T-helper 2 cell treated with Interferon-gamma antibody and Interleukin-4, amounts not matched to agents 5 μg/mL and 100 μg/mL, for 36 hours (primary cell): ENCODE measurements at regions not wholly inside any gene's neighbourhood (a gene's known extent, or its start where the extent isn't known, plus 50 kb on each side); places are given as distances from the start of the nearest gene placed in this dataset.

Experiments
- DNase-seq: peaks from one replicate; pipeline ENCODE4 v3.0.0; 2021; ENCODE audit warnings: low spot score
- H3K27ac Mint-ChIP-seq: one replicate; pipeline ENCODE4 v1.8.0; 2021; ENCODE audit warnings: mild to moderate bottlenecking, mixed read lengths
- H3K27me3 Mint-ChIP-seq: one replicate; pipeline ENCODE4 v1.8.0; 2021; ENCODE audit warnings: low read depth, mixed read lengths
- H3K36me3 Mint-ChIP-seq: one replicate; pipeline ENCODE4 v1.8.0; 2021; ENCODE audit warnings: low read depth, mixed read lengths
- H3K4me1 Mint-ChIP-seq: one replicate; pipeline ENCODE4 v1.8.0; 2021; ENCODE audit warnings: low read depth, mixed read lengths
- H3K4me3 Mint-ChIP-seq: one replicate; pipeline ENCODE4 v1.8.0; 2022; ENCODE audit warnings: mild to moderate bottlenecking, moderate library complexity, mixed read lengths
- H3K9me3 Mint-ChIP-seq: one replicate; pipeline ENCODE4 v1.8.0; 2021; ENCODE audit warnings: mixed read lengths

- H3K27ac Mint-ChIP-seq: no peak overlapping the region
- no peak overlapping the region for H3K4me3 Mint-ChIP-seq
- H3K9me3 Mint-ChIP-seq: no peaks in the 10 kb centered on the region
- DNase-seq: no peak
- no peaks in the 10 kb centered on the region for H3K4me1 Mint-ChIP-seq
- no peaks in the 10 kb centered on the region for H3K27me3 Mint-ChIP-seq
- H3K36me3 Mint-ChIP-seq: no peaks in the 10 kb centered on the region
Observed at GRCh38 chr13:47252627-47253026, 355.8 kb upstream of the HTR2A start.

DNA sequence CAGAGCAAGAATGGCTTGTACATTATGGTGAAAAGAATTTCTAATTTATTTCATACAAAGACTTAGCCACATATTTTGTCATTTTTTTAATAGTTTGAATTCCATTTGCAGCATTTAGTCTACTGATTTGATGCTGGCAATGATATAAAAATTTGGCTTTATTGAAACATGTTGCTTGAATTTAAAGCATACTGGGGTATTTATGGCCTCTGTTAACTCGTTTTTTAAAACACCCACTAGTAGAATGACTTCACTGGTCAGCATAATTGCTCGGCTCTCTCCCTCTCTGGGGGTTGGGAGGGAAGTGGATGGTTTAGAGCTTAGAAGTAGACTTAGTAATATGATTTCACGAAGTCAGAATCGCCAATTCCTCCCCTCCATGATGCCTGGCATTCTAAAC lies 354.9 kb upstream of the HTR2A start:
- H3K4me1 Mint-ChIP-seq: no peaks in the 10 kb centered on the region
- H3K27ac Mint-ChIP-seq: no peak overlapping the region
- H3K36me3 Mint-ChIP-seq: no peaks in the 10 kb centered on the region
- no peaks in the 10 kb centered on the region for H3K9me3 Mint-ChIP-seq
- no peak for DNase-seq
- no peak overlapping the region for H3K4me3 Mint-ChIP-seq
- H3K27me3 Mint-ChIP-seq: no peaks in the 10 kb centered on the region

DNA sequence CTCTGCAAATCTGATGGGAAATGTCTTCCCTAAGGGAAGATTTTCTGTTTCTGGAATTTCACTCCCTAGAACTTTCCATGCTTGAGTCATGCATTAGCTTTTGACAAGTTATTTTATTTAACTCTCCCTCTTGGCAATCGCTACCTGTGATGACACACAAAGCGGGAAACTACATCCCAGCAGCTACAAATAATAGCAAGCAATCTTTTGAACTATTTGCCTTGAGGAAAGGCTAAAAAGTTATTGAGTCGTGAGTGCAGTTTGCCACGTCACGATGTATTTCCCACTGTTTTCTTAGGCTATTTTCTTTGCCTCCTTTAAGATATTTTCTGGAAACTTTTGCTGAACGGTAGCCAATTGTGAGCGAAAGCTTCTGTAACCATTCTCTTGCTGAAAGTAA lies 353.3 kb upstream of the HTR2A start:
- Mint-ChIP-seq H3K4me3 (no peak overlapping the region), H3K9me3 (no peaks in the 10 kb centered on the region), H3K36me3 (no peaks in the 10 kb centered on the region), H3K4me1 (no peaks in the 10 kb centered on the region), H3K27ac (no peak overlapping the region), H3K27me3 (no peaks in the 10 kb centered on the region)
- no peak for DNase-seq

DNA sequence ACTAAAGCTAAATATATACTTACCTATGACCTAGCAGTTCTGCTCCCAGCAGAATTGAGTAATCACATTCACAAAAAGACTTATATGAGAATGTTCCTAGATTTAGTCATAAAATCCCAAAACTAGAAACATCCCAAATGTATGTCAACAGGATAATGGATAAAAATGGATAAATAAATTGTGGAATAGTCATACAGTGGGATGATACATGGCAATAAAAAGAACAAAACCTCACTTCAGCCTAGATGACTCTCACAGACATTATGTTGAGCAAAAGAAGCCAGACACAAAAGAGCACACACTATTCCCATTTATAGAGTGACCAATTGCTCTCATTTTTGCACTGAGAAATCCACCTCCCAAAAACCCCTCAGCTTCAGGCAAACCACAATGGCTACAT lies 352.4 kb upstream of the HTR2A start:
- DNase-seq: no peak
- Mint-ChIP-seq H3K9me3 (no peaks in the 10 kb centered on the region), H3K27ac (no peak overlapping the region), H3K4me3 (no peak overlapping the region), H3K4me1 (no peaks in the 10 kb centered on the region), H3K27me3 (no peaks in the 10 kb centered on the region), H3K36me3 (no peaks in the 10 kb centered on the region)

DNA sequence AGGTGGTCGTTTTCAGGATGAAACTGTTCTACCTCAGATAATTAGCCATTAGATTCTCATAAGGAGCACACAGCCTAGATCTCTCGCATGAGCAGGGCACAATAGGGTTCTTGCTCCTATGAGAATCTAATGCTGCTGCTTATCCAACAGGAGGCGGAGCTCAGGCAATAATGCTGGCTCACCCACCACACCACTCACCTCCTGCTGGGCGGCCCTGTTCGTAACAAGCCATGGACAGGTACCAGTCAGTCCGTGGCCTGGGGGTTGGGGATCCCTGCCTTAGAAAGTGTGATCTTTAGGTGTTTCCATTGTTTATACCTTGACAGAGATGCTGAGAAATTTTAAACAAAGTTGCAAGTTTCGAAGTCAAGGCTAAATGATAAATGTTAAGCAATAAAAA lies 344.6 kb upstream of the HTR2A start:
- no peaks in the 10 kb centered on the region for H3K27me3 Mint-ChIP-seq
- no peaks in the 10 kb centered on the region for H3K9me3 Mint-ChIP-seq
- no peaks in the 10 kb centered on the region for H3K4me1 Mint-ChIP-seq
- DNase-seq: no peak
- no peaks in the 10 kb centered on the region for H3K36me3 Mint-ChIP-seq
- H3K4me3 Mint-ChIP-seq: no peak overlapping the region
- H3K27ac Mint-ChIP-seq: no peak overlapping the region

DNA sequence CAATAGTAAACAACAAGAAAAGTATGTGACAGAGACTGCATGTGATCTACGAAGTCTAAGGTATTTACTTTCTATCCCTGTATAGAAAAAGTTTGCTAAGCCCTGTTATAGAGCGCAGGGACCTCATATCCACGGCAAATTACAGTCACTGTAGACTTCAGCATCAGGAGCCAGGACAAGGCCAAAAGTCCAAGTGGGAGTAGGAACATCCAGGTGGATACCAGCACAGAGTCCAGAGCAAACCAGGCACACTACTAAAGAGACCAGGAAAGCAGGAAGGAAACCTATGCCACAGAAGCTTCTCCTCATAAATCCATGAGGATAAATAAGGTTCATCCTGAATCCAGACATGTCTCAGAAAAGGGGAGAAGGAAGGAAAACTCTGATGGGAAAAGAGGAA lies 342.2 kb upstream of the HTR2A start:
- H3K9me3 Mint-ChIP-seq: no peaks in the 10 kb centered on the region
- H3K36me3 Mint-ChIP-seq: no peaks in the 10 kb centered on the region
- H3K4me1 Mint-ChIP-seq: no peaks in the 10 kb centered on the region
- H3K27ac Mint-ChIP-seq: no peak overlapping the region
- no peak for DNase-seq
- no peaks in the 10 kb centered on the region for H3K27me3 Mint-ChIP-seq
- H3K4me3 Mint-ChIP-seq: no peak overlapping the region

DNA sequence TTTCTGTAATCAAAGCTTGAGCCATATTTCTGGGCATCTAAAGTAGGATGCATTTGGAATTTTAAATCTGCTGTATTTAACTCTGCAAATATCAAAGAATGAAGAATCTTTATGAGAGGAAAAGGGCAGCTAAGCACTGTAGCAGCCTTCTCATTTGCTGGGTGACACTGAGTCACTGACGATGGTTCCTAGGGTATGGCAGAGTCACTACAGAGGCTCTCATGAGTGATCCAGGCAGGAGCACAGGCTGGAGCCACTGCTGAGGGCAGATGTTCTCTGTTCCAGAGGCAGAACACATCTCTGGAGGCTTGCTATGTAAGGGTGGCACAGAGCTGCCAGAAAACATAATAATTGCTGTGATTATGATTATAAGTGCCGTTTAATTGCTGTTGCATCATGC lies 340.7 kb upstream of the HTR2A start:
- no peaks in the 10 kb centered on the region for H3K9me3 Mint-ChIP-seq
- no peaks in the 10 kb centered on the region for H3K27me3 Mint-ChIP-seq
- no peak for DNase-seq
- H3K4me1 Mint-ChIP-seq: no peaks in the 10 kb centered on the region
- H3K27ac Mint-ChIP-seq: no peak overlapping the region
- H3K36me3 Mint-ChIP-seq: no peaks in the 10 kb centered on the region
- no peak overlapping the region for H3K4me3 Mint-ChIP-seq

DNA sequence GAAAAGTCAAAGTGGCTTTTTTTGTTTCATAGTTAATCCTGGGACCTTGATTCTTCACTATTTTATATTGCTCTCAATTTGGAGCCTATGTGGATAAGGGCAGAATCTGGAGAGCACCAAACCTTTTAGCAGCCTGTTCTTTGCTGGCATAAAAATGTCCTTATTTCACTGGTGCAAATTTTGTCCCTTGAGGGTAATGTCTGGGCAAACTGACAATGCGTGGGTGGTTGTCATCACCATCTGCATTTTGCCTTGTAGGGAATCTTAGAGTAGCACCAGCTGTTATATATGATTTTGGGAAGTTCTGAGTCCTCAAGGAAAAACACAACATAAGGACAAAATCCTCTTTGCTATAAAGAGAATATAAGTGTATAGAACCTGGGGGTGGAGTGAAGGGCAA lies 336.9 kb upstream of the HTR2A start:
- Mint-ChIP-seq H3K9me3 (peaks cover 11% of the 10 kb centered on the region), H3K36me3 (no peaks in the 10 kb centered on the region), H3K27me3 (no peaks in the 10 kb centered on the region), H3K27ac (no peak overlapping the region), H3K4me1 (no peaks in the 10 kb centered on the region), H3K4me3 (no peak overlapping the region)
- DNase-seq: no peak

GRCh38 chr13:47232516-47232915 lies 335.7 kb upstream of the HTR2A start:
- DNase-seq: no peak
- Mint-ChIP-seq H3K27me3 (no peaks in the 10 kb centered on the region), H3K27ac (no peak overlapping the region), H3K4me1 (no peaks in the 10 kb centered on the region), H3K36me3 (no peaks in the 10 kb centered on the region), H3K4me3 (no peak overlapping the region), H3K9me3 (peaks cover 11% of the 10 kb centered on the region)

DNA sequence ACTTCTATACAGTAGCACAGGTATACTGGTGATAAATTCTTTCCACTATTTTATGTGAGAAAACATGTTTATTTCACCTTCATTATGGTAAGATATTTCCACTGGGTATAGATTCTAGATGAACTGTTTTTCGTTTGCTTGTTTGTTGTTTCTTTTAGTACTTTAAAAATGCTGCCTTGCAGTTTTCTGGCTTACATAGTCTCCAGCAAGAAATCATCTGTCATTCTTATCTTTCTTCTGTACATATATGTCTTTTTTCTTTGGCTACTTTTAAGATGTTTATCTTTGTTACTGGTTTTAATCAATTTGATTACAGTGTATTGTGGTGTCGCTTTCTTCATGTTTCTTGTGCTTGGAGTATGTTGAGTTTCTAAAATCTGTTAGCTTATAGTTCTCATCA lies 333.3 kb upstream of the HTR2A start:
- no peak for DNase-seq
- Mint-ChIP-seq H3K27ac (no peak overlapping the region), H3K4me1 (no peaks in the 10 kb centered on the region), H3K36me3 (no peaks in the 10 kb centered on the region), H3K27me3 (no peaks in the 10 kb centered on the region), H3K4me3 (no peak overlapping the region), H3K9me3 (peaks cover 11% of the 10 kb centered on the region)

DNA sequence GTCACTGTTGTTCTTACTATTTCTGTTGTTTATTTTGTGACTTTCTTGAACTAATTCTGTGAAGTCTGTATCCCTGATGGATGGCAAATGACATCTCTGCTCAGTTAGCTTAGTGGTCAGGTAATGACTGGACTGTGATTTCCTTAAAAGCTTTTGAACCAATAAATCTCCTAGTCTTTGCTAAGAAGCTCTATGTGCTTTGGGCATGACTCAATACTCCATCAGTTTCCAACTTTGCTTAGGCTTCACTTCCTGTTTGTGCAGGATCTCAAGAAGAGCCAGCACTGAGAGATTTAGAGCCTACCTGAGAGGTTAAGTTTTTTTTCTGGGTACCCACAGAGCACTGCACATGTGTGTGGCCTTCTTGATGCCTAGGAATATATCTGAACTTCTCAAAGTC lies 329.7 kb upstream of the HTR2A start:
- Mint-ChIP-seq H3K27ac (no peak overlapping the region), H3K9me3 (peaks cover 11% of the 10 kb centered on the region), H3K4me3 (no peak overlapping the region), H3K4me1 (no peaks in the 10 kb centered on the region), H3K27me3 (no peaks in the 10 kb centered on the region), H3K36me3 (no peaks in the 10 kb centered on the region)
- no peak for DNase-seq

DNA sequence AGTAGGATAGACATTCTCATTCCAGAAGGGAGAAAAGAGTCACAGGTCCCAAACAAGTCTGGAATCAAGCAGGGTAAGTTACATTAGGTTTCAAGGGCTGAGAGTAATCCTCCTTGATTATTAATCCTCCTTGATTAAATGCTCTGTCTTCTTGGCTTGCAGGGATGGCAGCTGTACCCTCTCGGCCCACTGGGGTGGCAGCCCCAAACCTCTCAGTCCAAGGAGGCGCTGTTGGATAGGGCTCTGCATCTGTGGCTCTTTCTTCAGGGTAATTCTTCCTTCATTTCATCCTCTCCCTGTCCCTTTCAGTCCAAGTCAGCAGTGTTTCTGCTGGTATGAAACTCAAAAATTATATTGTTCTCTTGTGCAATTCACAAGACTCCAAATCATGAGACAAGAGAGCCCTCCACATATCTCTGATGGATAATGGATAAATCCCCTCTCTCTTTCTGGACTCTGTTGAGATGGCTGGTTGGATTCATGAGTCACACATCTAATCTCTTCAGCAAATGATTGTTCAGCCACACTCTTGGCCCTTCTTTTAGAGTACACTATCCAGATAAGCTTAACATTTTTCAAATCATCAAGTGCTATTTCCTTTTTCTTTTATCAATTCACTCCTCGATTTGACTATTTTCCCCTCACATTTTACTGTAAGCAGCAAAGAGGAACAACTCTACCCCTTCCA lies 323.7 kb upstream of the HTR2A start:
- Mint-ChIP-seq H3K36me3 (no peaks in the 10 kb centered on the region), H3K9me3 (no peaks in the 10 kb centered on the region), H3K27me3 (no peaks in the 10 kb centered on the region), H3K4me3 (no peak overlapping the region), H3K4me1 (no peaks in the 10 kb centered on the region), H3K27ac (no peak overlapping the region)
- no peak for DNase-seq

- H3K27me3 Mint-ChIP-seq: no peaks in the 10 kb centered on the region
- H3K4me1 Mint-ChIP-seq: no peaks in the 10 kb centered on the region
- H3K4me3 Mint-ChIP-seq: no peak overlapping the region
- no peak for DNase-seq
- H3K27ac Mint-ChIP-seq: no peak overlapping the region
- H3K36me3 Mint-ChIP-seq: no peaks in the 10 kb centered on the region
- no peaks in the 10 kb centered on the region for H3K9me3 Mint-ChIP-seq
Observed at GRCh38 chr13:47218611-47219010, 321.8 kb upstream of the HTR2A start.

DNA sequence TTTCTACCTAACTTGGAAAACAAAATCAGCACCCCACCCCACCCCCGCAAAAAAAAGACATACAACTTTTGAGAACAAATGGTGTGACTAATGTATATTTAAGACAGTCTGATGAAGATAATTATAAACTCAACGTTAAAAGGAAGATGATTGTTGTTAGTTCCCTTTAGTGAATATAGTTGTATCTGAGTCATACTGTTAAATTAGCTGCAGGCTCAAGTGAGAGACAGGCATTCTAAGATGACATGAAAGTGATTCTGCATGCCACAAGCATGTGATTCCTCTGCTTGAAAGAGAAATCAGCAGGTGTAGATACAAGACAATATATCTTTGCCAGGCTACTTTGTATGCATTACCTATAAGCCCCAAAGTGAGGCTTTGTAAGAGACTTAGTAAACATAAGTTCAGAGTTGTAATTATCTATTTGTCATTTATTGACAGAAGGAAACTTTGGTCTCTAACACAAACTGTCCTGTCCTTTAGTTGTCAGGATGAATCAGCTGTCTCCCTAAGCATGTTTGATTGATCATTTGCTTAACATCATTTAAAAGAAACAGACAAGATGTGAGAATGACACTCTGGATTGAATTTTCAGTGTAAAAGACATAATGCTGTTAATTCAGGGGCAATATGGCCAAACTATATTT lies 319.4 kb upstream of the HTR2A start:
- no peaks in the 10 kb centered on the region for H3K36me3 Mint-ChIP-seq

GRCh38 chr13:47215736-47216135 lies 318.9 kb upstream of the HTR2A start:
- no peak overlapping the region for H3K4me3 Mint-ChIP-seq
- no peaks in the 10 kb centered on the region for H3K27me3 Mint-ChIP-seq
- no peak for DNase-seq
- no peaks in the 10 kb centered on the region for H3K4me1 Mint-ChIP-seq
- H3K9me3 Mint-ChIP-seq: no peaks in the 10 kb centered on the region
- H3K36me3 Mint-ChIP-seq: no peaks in the 10 kb centered on the region
- H3K27ac Mint-ChIP-seq: no peak overlapping the region

More for the DNA sequence above, 319.4 kb upstream of the HTR2A start:
- Mint-ChIP-seq H3K27ac (no peak overlapping the region), H3K27me3 (no peaks in the 10 kb centered on the region), H3K4me1 (no peaks in the 10 kb centered on the region), H3K9me3 (no peaks in the 10 kb centered on the region), H3K4me3 (no peak overlapping the region)
- DNase-seq: no peak
